DMS153 treated with DMSO at 0.1 percent for 48 hours (cell line): ENCODE measurements at regions not wholly inside any gene's neighbourhood (a gene's known extent, or its start where the extent isn't known, plus 50 kb on each side); places are given as distances from the start of the nearest gene placed in this dataset.

ENCODE experiments used
- DNase-seq: peaks from one replicate; lab custom pipeline; 2025; ENCODE audit not compliant: unreplicated experiment; lab: John Stamatoyannopoulos, UW

- DNase-seq: peak; percentile 26
Measured at GRCh38 chr9:90420768-90421513, 221.7 kb downstream of the DIRAS2 start.

- no peak for DNase-seq
Measured at GRCh38 chr9:90421786-90422185, 220.8 kb downstream of the DIRAS2 start.

- no peak for DNase-seq
Measured at GRCh38 chr9:90423661-90424193, 218.9 kb downstream of the DIRAS2 start.

GRCh38 chr9:90428517-90428916 is 214.1 kb downstream of the DIRAS2 start:
- DNase-seq: no peak

- DNase-seq: no peak
Measured at GRCh38 chr9:90432951-90433350, 209.7 kb downstream of the DIRAS2 start.

GRCh38 chr9:90433398-90433941 is 209.2 kb downstream of the DIRAS2 start:
- no peak for DNase-seq

- DNase-seq: no peak
Measured at GRCh38 chr9:90441814-90442213, 200.8 kb downstream of the DIRAS2 start.

GRCh38 chr9:90442723-90443122 is 199.9 kb downstream of the DIRAS2 start:
- DNase-seq: no peak

- DNase-seq: no peak
Measured at GRCh38 chr9:90444609-90445204, 197.9 kb downstream of the DIRAS2 start.

- DNase-seq: no peak
Measured at GRCh38 chr9:90445391-90445790, 197.2 kb downstream of the DIRAS2 start.

- DNase-seq: no peak
Measured at GRCh38 chr9:90446200-90446948, 196.2 kb downstream of the DIRAS2 start.

- no peak for DNase-seq
Measured at GRCh38 chr9:90447773-90448172, 194.9 kb downstream of the DIRAS2 start.

- no peak for DNase-seq
Measured at GRCh38 chr9:90449213-90449925, 193.3 kb downstream of the DIRAS2 start.

- DNase-seq: no peak
Measured at GRCh38 chr9:90451804-90452203, 190.8 kb downstream of the DIRAS2 start.

- no peak for DNase-seq
Measured at GRCh38 chr9:90455316-90455715, 187.3 kb downstream of the DIRAS2 start.

GRCh38 chr9:90457386-90458190 is 185.0 kb downstream of the DIRAS2 start:
- no peak for DNase-seq

GRCh38 chr9:90458485-90458884 is 184.1 kb downstream of the DIRAS2 start:
- DNase-seq: no peak

GRCh38 chr9:90459321-90459720 is 183.3 kb downstream of the DIRAS2 start:
- DNase-seq: no peak

- no peak for DNase-seq
Measured at GRCh38 chr9:90460220-90460619, 182.4 kb downstream of the DIRAS2 start.

- DNase-seq: peak; percentile 68
Measured at GRCh38 chr9:90464978-90465377, 177.6 kb downstream of the DIRAS2 start.
